GM21423 (cell line): ENCODE measurements at regions not wholly inside any gene's neighbourhood (a gene's known extent, or its start where the extent isn't known, plus 50 kb on each side); places are given as distances from the start of the nearest gene placed in this dataset.

Experiments
- ATAC-seq: cut with Tn5 transposase; IDR thresholded peaks from one replicate; pipeline ENCODE4 v1.9.1; 2021; ENCODE audit warnings: mild to moderate bottlenecking, moderate library complexity; ENCODE audit not compliant: unreplicated experiment

GRCh38 chr5:124399426-124399961, 346.9 kb downstream of the ZNF608 start:
- ATAC-seq, result no peak

DNA sequence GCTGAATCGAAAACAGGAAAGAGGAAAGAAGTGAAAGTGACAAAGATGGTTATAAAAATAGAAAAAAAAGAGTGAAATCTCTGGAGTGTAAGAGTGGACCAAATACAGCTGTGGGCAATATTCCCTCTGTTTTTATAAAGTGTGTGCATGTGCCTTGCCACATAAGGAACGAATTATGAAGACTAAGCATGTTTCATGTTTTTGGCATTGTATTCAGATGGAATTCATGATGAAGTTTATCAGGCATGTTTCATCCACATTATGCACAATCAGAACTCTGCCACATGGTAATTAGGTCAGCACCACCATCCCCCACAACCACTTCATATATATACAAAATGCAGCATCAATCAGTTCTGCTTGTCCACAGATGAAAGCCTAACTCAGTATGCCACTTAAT, 348.0 kb downstream of the ZNF608 start:
- no peak for ATAC-seq

DNA sequence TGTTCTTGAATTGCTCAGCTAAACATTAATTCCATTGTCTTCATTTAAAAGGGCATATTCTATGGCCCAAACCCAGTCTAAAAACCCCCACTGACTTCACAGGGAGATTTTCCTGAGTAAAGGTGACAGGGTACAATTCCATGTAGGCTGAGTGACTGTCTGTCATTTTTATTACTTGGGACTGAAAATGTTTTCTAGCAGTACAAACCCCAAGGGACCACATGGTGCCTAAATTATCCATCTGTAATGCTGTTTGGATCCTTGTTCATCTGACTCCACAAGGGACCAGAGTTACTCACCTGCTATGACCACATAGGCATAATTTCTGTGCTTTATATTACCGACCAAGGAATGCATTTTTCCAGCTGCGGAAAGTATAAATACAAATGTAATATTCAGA, 349.1 kb downstream of the ZNF608 start:
- ATAC-seq, result no peak

DNA sequence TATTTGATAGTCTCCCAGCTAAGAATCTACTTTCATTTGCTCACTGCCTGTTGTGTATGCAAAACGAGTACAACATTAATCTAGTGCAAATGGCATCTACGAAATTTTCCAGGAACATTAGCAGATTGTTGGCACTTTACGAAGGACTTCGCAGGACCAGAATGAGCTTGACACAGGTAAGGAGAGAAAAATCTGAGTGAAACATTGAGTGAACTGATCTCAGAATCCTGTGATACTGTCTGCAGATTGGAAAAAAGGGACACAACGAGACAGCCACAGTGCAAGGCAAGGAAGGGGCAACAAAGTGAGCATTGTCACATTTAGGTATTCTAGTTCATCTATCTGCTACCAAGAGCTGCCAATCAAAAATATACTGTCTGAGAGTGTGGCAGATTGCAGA, 350.5 kb downstream of the ZNF608 start:
- ATAC-seq, result no peak

DNA sequence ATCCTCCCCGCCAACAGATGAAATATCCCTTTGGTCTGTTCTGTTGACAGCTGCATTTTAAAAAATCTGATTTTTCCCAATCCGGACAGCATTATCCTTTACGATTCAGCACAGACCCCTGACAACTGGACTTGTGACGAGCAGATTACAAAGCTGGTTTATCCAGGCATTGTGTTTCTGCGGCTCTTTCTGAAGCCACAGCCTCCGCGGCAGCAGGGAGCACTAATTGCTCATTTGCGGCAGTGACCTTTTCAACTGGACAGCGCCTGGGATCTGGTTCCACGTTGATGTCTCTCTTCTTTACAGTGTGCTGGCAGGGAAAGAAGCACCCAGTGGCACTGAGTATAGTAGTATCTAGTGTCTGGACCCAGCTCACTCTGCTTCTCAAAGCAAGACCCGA, 351.2 kb downstream of the ZNF608 start:
- no peak for ATAC-seq

DNA sequence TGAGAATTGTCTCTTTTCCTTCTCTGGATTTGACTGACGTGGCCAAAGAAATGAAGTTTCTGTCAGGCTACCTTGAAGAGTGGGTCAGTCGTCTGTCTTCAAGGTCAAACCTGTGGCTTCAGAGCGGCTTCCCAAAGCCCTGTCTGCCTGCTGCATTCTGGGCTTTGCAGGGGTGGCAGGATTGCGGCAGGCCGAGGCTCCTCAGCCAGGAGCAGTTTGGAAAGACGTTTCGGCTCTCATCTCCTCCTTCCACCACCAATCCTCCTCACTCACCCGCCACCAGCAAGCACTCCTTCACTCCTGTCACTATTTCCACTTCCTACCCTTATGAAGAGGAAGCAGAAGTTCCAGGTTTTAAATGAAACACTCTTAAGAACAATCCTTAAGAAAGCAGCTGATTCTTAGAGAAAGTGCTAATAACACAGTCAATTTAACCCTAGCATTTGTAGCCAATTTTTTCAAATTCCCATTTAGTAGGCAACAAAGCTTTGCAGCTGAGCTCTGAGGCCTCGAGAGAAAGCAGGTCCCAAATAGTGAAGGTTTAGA, 351.7 kb downstream of the ZNF608 start:
- no peak for ATAC-seq

- no peak for ATAC-seq
These were observed 352.7 kb downstream of the ZNF608 start for GRCh38 chr5:124393584-124394379.

DNA sequence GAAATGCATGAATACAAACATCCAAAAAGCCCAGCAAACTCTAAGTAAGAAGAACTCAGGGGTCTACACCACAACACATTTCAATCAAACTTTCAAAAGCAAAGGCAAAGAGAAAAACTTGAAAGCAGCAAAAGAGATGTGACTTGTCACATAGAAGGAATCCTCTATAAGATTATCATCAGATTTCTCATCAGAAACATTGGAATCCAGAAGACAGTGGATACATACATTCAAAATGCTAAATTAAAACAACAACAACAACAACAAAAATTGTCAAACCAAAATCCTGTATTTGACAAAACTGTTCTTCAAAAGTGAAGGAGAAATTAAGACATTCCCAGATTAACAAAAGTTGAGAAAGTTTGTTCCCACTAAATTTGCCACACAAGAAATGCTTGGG, 362.7 kb downstream of the ZNF608 start:
- ATAC-seq, result no peak

GRCh38 chr5:124377386-124377785, 369.1 kb downstream of the ZNF608 start:
- no peak for ATAC-seq

DNA sequence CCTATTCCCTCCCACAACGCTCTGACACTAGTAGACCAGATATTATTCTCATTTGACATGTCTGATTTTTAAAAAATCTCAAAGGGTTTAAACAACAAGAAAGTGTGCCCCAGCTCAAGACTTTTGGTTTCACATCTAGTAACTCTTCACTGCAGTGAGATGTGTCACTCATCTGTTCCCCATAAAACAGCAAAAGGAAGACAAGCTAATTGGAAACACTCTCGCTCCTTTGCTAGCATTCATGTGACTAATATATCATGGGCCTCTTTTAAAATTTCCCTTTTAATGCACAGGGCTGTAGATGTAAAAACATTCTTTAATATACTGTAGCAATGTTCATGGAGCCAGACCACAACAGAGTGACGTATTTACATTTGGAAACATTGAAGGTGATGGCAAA, 372.6 kb downstream of the ZNF608 start:
- no peak for ATAC-seq

GRCh38 chr5:124372457-124372856, 374.0 kb downstream of the ZNF608 start:
- ATAC-seq, result no peak

DNA sequence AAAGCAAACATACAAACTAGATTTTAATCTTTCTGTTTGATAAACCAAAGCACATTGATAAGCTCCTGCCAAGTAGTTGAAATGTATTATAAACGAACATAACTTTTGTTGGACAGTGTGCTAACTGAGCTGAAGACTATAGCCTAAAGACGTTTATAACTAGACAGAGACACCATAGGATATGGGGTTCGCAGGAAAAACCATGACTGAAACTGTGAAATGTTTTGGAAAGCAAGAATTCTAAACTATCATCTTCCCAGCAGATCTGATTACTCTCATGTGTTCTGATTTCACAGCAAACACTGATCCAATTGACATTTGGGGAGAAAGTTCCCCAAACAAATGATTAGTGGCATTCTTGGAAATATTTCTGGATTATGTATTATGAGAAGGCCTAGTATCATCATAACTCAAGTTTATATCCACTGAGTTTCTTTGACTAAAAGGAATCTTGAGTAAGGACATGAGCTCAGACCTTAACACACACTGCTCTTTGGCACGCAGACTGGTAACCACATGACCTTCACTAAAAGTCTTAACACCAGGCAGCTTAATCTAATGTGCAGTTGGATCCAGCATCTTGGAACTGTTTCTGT, 375.2 kb downstream of the ZNF608 start:
- no peak for ATAC-seq

DNA sequence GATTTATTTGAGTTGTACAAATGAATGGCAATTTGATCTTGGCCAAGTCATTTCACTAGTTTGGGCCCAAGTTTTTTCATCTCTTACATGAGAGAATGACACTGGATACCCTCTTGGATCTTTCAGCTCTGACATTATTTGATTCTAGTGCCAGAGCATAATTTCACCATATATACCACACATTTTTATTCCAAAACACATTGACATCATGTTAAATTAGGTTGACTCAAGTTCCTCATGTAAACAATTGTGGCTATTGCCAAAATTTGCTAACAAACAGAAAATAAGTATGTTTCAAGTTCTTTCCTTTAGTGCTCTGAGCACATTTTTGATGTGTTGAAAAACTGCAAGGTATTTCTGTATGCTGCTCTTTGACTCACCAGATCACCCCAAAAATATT, 375.8 kb downstream of the ZNF608 start:
- no peak for ATAC-seq

DNA sequence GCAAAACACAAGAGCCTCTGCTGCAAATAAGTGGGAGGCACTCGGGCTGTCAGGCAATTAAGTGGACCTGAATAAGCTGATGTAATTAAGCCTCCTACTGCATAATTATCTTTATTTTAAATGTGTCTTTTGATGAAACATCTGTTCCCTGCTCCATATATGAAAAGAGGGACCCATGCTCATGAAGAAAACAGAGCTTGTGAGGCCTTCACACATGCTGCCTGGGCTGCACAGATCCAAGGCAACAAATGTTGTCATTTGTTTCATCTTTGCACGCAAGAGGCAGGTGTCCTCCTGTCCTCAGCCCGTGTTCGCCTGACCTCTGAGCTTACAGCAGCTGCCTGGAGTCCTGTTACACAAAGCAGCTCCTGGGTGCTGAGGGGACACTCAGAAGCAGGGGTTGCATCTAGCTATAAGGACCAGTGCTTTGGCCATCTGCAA, 381.1 kb downstream of the ZNF608 start:
- ATAC-seq, result no peak

- ATAC-seq, result no peak
These were observed 390.5 kb downstream of the ZNF608 start for GRCh38 chr5:124355928-124356327.

DNA sequence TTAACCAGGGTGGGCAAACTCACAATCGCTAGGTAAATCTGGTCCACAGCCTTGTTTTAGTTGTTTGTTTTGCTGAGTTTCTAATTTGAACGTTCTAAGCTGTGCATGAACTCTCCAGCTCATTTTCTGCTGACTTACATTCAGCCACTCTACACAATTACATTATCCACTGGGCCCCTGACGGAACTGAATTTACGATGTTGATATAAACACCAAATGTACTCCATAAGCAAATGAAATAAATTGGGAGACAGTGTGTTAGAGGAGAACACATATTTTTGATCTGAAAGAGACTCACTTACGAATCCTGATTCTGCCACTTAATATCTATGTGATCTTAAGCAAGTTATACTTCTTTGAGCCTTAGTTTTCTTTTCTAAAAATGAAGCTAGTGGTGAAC, 393.4 kb downstream of the ZNF608 start:
- no peak for ATAC-seq

GRCh38 chr5:124352312-124352711, 394.1 kb downstream of the ZNF608 start:
- no peak for ATAC-seq

DNA sequence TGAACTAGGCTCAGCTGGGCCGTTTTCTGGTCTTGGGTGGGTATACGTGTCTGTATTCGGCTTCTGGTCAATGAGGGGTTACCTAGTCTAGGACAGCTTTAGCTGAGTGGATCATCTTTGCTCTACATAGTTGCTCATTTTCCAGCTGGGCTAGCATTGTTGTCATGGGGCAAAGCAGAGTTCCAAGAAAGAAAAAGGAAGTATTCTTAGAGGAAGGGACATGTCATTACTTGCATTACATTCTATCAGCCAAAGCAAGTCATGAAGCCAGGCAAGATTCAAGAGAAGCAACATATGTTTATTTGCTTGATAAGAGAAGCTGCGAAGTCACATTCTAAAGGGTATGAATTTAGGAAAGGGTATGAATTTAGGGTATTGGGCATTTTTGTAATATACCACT, 396.5 kb downstream of the ZNF608 start:
- no peak for ATAC-seq

GRCh38 chr5:124343451-124343867, 403.0 kb downstream of the ZNF608 start:
- ATAC-seq, result no peak

GRCh38 chr5:124342986-124343385, 403.5 kb downstream of the ZNF608 start:
- no peak for ATAC-seq

DNA sequence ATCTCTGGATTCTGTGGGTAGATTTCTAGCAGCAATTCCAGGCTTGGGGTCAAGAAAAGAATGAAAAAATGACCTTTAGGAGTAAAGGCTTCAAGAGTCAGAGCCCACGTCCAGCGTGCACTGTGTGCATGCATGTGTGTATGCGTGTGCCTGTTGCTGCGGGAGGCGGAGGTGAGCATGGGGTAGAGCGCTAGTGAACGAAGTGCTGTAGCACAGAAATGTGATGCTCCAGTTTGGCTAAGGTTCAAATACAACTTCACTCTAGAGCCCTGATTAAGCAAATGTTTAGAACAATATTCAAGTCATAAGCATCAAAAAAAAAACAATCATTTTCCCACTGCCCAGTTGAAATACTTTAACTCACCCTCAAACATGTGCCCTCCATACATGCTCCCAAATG, 403.9 kb downstream of the ZNF608 start:
- no peak for ATAC-seq

DNA sequence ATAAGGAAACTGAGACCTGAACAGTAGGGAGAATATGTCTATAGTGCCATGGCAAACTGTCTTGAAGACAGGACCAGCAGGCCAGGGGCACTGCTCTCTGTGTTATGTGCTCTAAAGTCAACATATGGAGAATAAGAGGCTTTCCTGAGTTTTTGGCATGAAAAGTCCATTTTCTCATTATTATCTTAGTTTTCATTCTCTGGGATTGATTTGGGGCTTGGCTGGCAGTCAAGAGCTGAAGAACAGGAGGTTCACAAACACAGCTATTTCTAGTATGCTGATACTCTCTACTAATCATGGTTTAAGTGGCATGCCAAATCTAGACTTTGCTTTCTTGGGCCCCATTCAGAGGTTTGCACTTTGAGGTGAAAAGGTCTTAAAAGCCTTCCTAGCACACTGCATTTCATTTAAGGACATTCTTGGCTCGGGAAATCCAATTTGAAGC, 404.4 kb downstream of the ZNF608 start:
- no peak for ATAC-seq
